ENCODE measurements at regions not wholly inside any gene's neighbourhood (a gene's known extent, or its start where the extent isn't known, plus 50 kb on each side); places are given as distances from the start of the nearest gene placed in this dataset.

- TF ChIP-seq CTCF (IDR thresholded peaks at IDR 0.05; ENCODE audit: extremely low read depth in 1 of 2, insufficient read depth in 1 of 2, low read depth in 1 of 2, low read length in 2 of 2) (no peak), POLR2A (IDR thresholded peaks at IDR 0.05; ENCODE audit: low read depth, low read length) (no peak), POLR2AphosphoS5 (IDR thresholded peaks at IDR 0.05; ENCODE audit: insufficient read depth, low read depth, low read length) (no peak), FOS (IDR thresholded peaks at IDR 0.05; ENCODE audit: borderline replicate concordance, insufficient read depth, low read length) (no peak), EZH2 (IDR thresholded peaks at IDR 0.05; ENCODE audit: borderline replicate concordance, low read depth, low read length, severe bottlenecking) (no peak), GATA2 (IDR thresholded peaks at IDR 0.05; ENCODE audit: insufficient read depth, insufficient read length, low read depth, low read length) (no peak), MAX (IDR thresholded peaks at IDR 0.05; ENCODE audit: insufficient read depth, insufficient read length) (no peak)
Observed at GRCh38 chr12:65642061-65642661, 182.1 kb upstream of the HMGA2 start.
